ENCODE measurements at regions not wholly inside any gene's neighbourhood (a gene's known extent, or its start where the extent isn't known, plus 50 kb on each side); places are given as distances from the start of the nearest gene placed in this dataset.

DNA sequence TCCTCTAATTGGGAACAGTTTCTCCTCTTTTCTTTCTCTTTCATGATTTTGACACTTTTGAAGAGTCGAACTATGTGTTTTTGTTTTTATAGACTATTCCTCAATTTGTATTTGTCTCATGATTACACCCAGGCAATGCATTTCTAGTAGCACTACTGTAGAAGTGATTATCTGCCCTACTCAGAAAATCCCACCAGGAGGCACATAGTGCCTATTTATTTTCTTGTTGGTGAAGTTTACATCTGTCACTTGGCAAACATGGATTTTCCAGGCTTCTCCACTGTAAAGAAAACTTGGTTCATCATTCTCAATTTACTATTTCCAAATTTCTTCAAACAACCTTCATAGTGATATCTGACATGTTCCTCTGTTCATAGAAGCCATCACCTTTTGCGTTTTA is 893.9 kb downstream of the CCSER2 start:
- DNase-seq (ENCODE audit: low read depth) = no peak
- no peak overlapping the region for H3K4me3 ChIP-seq (replicated peaks; ENCODE audit: low read depth, low read length)
- TF ChIP-seq CTCF (IDR thresholded peaks at IDR 0.05; ENCODE audit: low read length, missing control alignments) = no peak

- no peak for TF ChIP-seq CTCF (IDR thresholded peaks at IDR 0.05; ENCODE audit: low read length, missing control alignments)
- DNase-seq (ENCODE audit: low read depth) = no peak
- H3K4me3 ChIP-seq (replicated peaks; ENCODE audit: low read depth, low read length) = no peak overlapping the region
Measured at GRCh38 chr10:85224366-85224940, 896.1 kb downstream of the CCSER2 start.

DNA sequence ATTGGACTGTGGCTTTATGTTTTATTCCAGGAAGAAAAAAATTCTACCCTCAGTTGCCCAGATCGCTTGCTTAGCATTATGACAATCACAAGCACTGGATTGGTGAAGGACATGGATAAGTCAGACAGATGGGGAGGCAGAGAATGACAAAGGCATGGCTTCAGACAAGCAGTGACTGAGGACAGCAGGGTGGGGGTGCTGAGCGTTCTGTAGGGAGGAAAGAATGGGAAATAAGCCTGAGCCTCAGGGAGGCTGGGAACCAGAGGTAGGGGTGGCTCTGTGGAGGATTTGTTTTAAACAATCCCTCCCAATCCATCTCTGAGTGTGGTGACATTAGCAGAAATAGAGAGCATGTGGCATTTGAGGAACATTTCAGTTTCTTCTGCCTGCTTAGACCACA is 896.9 kb downstream of the CCSER2 start:
- DNase-seq (ENCODE audit: low read depth) = no peak
- TF ChIP-seq CTCF (IDR thresholded peaks at IDR 0.05; ENCODE audit: low read length, missing control alignments) = no peak

DNA sequence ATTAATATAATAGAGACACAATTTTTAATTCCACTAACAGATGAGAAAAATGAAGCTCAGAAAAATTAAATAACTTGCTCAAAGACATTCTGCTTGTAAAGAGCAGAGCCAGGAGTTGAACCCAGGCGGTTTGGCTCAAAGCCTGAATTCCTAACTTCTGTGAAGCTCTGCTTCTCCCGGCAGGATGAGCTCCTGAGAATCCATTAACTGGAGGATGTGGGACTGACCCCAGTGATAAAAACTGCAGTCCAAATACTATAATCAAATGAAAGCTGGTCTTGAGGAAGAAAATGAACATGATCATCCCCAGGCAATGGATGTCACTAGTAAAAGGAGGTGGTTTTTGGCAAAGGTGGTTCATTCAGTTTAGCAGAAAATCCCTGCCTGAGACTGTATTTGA is 898.2 kb downstream of the CCSER2 start:
- no peak for TF ChIP-seq CTCF (IDR thresholded peaks at IDR 0.05; ENCODE audit: low read length, missing control alignments)
- DNase-seq (ENCODE audit: low read depth) = no peak
- no peak overlapping the region for H3K4me3 ChIP-seq (replicated peaks; ENCODE audit: low read depth, low read length)

More for the DNA sequence above, 896.9 kb downstream of the CCSER2 start:
- H3K4me3 ChIP-seq (replicated peaks; ENCODE audit: low read depth, low read length) = no peak overlapping the region

DNA sequence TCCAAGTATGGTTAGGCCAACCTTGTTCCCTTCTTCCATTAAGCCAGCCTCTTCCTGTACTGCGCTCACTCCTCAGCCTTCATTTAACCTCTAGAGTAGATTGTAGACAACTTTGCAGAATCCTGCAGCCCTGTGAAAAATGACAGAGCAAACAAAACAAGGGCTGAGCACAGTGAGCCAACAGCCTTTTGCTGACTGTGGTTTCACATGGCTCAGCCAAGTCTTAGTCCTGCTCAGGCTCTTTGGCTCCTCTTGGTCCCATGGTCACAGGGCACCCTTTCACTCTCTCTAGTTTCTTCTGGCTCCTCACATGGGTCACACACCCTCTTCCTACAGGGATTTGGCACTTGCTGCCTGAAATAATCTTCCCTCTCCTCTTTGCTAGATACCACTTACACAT is 900.3 kb downstream of the CCSER2 start:
- TF ChIP-seq CTCF (IDR thresholded peaks at IDR 0.05; ENCODE audit: low read length, missing control alignments) = no peak
- H3K4me3 ChIP-seq (replicated peaks; ENCODE audit: low read depth, low read length) = no peak overlapping the region

DNA sequence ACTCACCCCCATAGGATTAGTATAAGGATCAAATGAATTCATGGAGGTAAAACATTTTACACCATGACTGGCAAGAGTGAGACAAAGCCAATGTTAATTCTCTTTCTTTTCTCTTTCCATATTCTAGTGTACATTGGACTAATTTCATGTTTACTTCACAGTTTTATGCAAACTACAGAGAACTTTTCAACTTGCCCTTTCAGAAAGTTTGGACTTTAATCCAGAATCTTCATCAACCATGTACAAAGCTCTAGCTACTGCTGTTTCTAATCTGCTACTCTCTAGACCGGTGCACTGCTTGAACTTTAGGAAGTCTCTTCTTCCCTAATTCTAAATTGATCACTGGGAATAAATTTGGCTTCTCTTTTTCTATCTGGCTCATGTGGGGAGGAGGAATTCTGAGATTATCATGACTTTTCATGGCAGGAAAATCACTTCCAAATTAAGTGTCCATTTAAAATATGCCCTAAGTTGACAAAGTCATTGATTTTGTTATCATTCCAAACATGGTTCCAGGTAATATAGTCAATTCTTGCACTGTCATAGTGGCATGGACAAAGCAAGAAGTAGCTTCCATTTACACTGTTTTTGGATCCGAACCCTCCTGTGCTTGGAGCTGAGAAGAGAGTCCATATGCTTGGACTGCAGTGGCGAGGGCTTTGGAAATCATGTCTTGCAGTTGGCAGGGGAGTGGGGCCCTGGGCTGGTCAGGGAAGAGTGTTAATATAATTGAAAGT is 903.3 kb downstream of the CCSER2 start:
- DNase-seq (ENCODE audit: low read depth) = no peak
- no peak overlapping the region for H3K4me3 ChIP-seq (replicated peaks; ENCODE audit: low read depth, low read length)
- TF ChIP-seq CTCF (IDR thresholded peaks at IDR 0.05; ENCODE audit: low read length, missing control alignments) = no peak

More for the DNA sequence above, 900.3 kb downstream of the CCSER2 start:
- DNase-seq (ENCODE audit: low read depth) = no peak

- TF ChIP-seq CTCF (IDR thresholded peaks at IDR 0.05; ENCODE audit: low read length, missing control alignments) = no peak
- DNase-seq (ENCODE audit: low read depth) = no peak
- H3K4me3 ChIP-seq (replicated peaks; ENCODE audit: low read depth, low read length) = no peak overlapping the region
Measured at GRCh38 chr10:85235258-85235657, 906.9 kb downstream of the CCSER2 start.

Measured in fibroblast of pulmonary artery (primary cell).